Trophoblast cell (in vitro differentiated cells and primary cell): ENCODE measurements at regions not wholly inside any gene's neighbourhood (a gene's known extent, or its start where the extent isn't known, plus 50 kb on each side); places are given as distances from the start of the nearest gene placed in this dataset.

Source experiments
- DNase-seq, 2 donors: peaks; one replicate each; pipeline ENCODE4 v3.0.0-alpha.2; 2016
- H2AFZ ChIP-seq: 2 replicates; pipeline ENCODE4 v1.6.1; 2013; ENCODE audit warnings: low read length, moderate library complexity, mild to moderate bottlenecking; ENCODE audit not compliant: insufficient read depth, poor library complexity
- H2AK5ac ChIP-seq: 2 replicates; pipeline ENCODE4 v1.6.1; 2013; ENCODE audit warnings: mild to moderate bottlenecking, low read length
- H2BK120ac ChIP-seq: 2 replicates; pipeline ENCODE4 v1.6.1; 2013; ENCODE audit warnings: low read length, mild to moderate bottlenecking, moderate library complexity; ENCODE audit not compliant: insufficient read depth, poor library complexity
- H2BK12ac ChIP-seq: 2 replicates; pipeline ENCODE4 v1.6.1; 2013; ENCODE audit warnings: mild to moderate bottlenecking, low read length, moderate library complexity
- H2BK5ac ChIP-seq: 2 replicates; pipeline ENCODE4 v1.6.1; 2013; ENCODE audit warnings: low read length, low read depth, moderate library complexity, mild to moderate bottlenecking; ENCODE audit not compliant: poor library complexity
- H3K14ac ChIP-seq: 2 replicates; pipeline ENCODE4 v1.6.1; 2013; ENCODE audit warnings: mild to moderate bottlenecking, low read length
- H3K18ac ChIP-seq: 2 replicates; pipeline ENCODE4 v1.6.1; 2013; ENCODE audit warnings: mild to moderate bottlenecking, low read length
- H3K23ac ChIP-seq: 2 replicates; pipeline ENCODE4 v1.6.1; 2013; ENCODE audit warnings: low read length
- H3K27ac ChIP-seq: 2 replicates; pipeline ENCODE4 v1.5.1; 2013; ENCODE audit warnings: low read depth, mild to moderate bottlenecking, inconsistent platforms, low read length, moderate library complexity
- H3K27me3 ChIP-seq: 2 replicates; pipeline ENCODE4 v1.6.1; 2013; ENCODE audit warnings: inconsistent platforms, mild to moderate bottlenecking, low read length, moderate library complexity; ENCODE audit not compliant: insufficient read depth
- H3K36me3 ChIP-seq, 2 experiments: 1 replicate in 1 of 2; 2 replicates in 1 of 2; pipeline ENCODE4 v1.6.1; 2013; ENCODE audit warnings: low read length in 2 of 2, mild to moderate bottlenecking in 2 of 2, moderate library complexity in 1 of 2; ENCODE audit not compliant: insufficient read depth in 2 of 2, control insufficient read depth in 1 of 2
- H3K4ac ChIP-seq: 2 replicates; pipeline ENCODE4 v1.6.1; 2013; ENCODE audit warnings: low read depth, mild to moderate bottlenecking, low read length, moderate library complexity
- H3K4me1 ChIP-seq, 2 experiments: 1 replicate in 1 of 2; 2 replicates in 1 of 2; pipeline ENCODE4 v1.6.1; 2013; ENCODE audit warnings: low read length in 2 of 2, mild to moderate bottlenecking in 2 of 2, moderate library complexity in 1 of 2; ENCODE audit not compliant: insufficient read depth in 2 of 2, control insufficient read depth in 1 of 2
- H3K4me2 ChIP-seq: 2 replicates; pipeline ENCODE4 v1.6.1; 2013; ENCODE audit warnings: inconsistent platforms, mild to moderate bottlenecking, low read length, moderate library complexity
- H3K4me3 ChIP-seq: 2 replicates; pipeline ENCODE4 v1.5.1; 2013; ENCODE audit warnings: mild to moderate bottlenecking, low read depth, low read length, inconsistent platforms
- H3K79me1 ChIP-seq: one replicate; pipeline ENCODE4 v1.6.1; 2013; ENCODE audit warnings: low read length
- H3K79me2 ChIP-seq: 2 replicates; pipeline ENCODE4 v1.6.1; 2013; ENCODE audit warnings: low read length, mild to moderate bottlenecking; ENCODE audit not compliant: control insufficient read depth, insufficient read depth, poor library complexity
- H3K9ac ChIP-seq: 2 replicates; pipeline ENCODE4 v1.6.1; 2013; ENCODE audit warnings: mild to moderate bottlenecking, low read length
- H3K9me3 ChIP-seq: 2 replicates; pipeline ENCODE4 v1.6.1; 2013; ENCODE audit warnings: low read depth, mild to moderate bottlenecking, control low read depth, inconsistent platforms, low read length; ENCODE audit not compliant: insufficient read depth
- H4K12ac ChIP-seq: 2 replicates; pipeline ENCODE4 v1.6.1; 2013; ENCODE audit warnings: low read depth, mild to moderate bottlenecking, low read length, moderate library complexity
- H4K8ac ChIP-seq: 2 replicates; pipeline ENCODE4 v1.6.1; 2013; ENCODE audit warnings: low read depth, mild to moderate bottlenecking, low read length, moderate library complexity
- H4K91ac ChIP-seq: one replicate; pipeline ENCODE4 v1.6.1; 2013; ENCODE audit warnings: low read depth, mild to moderate bottlenecking, low read length, moderate library complexity
- WGBS: extraction: QIAGEN DNeasy Blood & Tissue Kit; methylation state at CpG from one replicate; pipeline ENCODE4 v1.1.7; 2013; ENCODE audit warnings: missing lambda C conversion rate; ENCODE audit not compliant: insufficient read length, insufficient coverage; ENCODE audit errors: extremely low coverage; 5-methylcytosine and 5-hydroxymethylcytosine counted together

- no peak overlapping the region for H2BK12ac ChIP-seq
- no peak overlapping the region for H3K27ac ChIP-seq
- H3K36me3 ChIP-seq: no peaks in the 10 kb centered on the region
- H3K27me3 ChIP-seq: no peaks in the 10 kb centered on the region
- H2AK5ac ChIP-seq: no peak overlapping the region
- H3K9me3 ChIP-seq: no peaks in the 10 kb centered on the region
- no peak overlapping the region for H2BK5ac ChIP-seq
- H4K8ac ChIP-seq: no peak overlapping the region
- no peak for DNase-seq
- H3K4me3 ChIP-seq: no peak overlapping the region
- H3K14ac ChIP-seq: no peak overlapping the region
- no peak overlapping the region for H4K12ac ChIP-seq
- peaks cover 2% of the 10 kb centered on the region for H3K79me1 ChIP-seq
- no CpG with 5 or more reads among the region's 5 CpGs for WGBS
- no peak overlapping the region for H2AFZ ChIP-seq
- H3K79me2 ChIP-seq: no peaks in the 10 kb centered on the region
- H3K23ac ChIP-seq: no peak overlapping the region
- no peak overlapping the region for H4K91ac ChIP-seq
- no peak overlapping the region for H3K9ac ChIP-seq
- no peak overlapping the region for H3K18ac ChIP-seq
- no peak overlapping the region for H3K4me2 ChIP-seq
- no peaks in the 10 kb centered on the region for H3K4me1 ChIP-seq
- no peak overlapping the region for H2BK120ac ChIP-seq
- H3K4ac ChIP-seq: no peak overlapping the region
Observed at GRCh38 chr6:113127786-113128419, 729.2 kb upstream of the MARCKS start.

GRCh38 chr6:113128661-113129060 lies 728.5 kb upstream of the MARCKS start:
- Histone ChIP-seq H4K91ac (no peak overlapping the region), H4K12ac (no peak overlapping the region), H2BK120ac (no peak overlapping the region), H3K4me3 (no peak overlapping the region), H3K18ac (no peak overlapping the region), H2AK5ac (no peak overlapping the region), H3K9ac (no peak overlapping the region), H3K79me1 (no peaks in the 10 kb centered on the region), H3K4me1 (no peaks in the 10 kb centered on the region), H4K8ac (no peak overlapping the region), H3K36me3 (no peaks in the 10 kb centered on the region), H3K4me2 (no peak overlapping the region), H3K14ac (no peak overlapping the region), H3K27ac (no peak overlapping the region), H3K79me2 (no peaks in the 10 kb centered on the region), H3K4ac (no peak overlapping the region), H2BK5ac (no peak overlapping the region), H3K27me3 (no peaks in the 10 kb centered on the region), H2BK12ac (no peak overlapping the region), H3K23ac (no peak overlapping the region), H3K9me3 (no peaks in the 10 kb centered on the region), H2AFZ (no peak overlapping the region)
- DNase-seq: no peak
- no CpG with 5 or more reads among the region's 3 CpGs for WGBS

GRCh38 chr6:113129991-113130390 lies 727.2 kb upstream of the MARCKS start:
- H2AFZ ChIP-seq: no peak overlapping the region
- H3K27ac ChIP-seq: no peak overlapping the region
- H3K4me3 ChIP-seq: no peak overlapping the region
- H3K4me1 ChIP-seq: no peaks in the 10 kb centered on the region
- H3K9ac ChIP-seq: no peak overlapping the region
- H2BK12ac ChIP-seq: peak overlapping the region; percentile 87
- no peak overlapping the region for H4K91ac ChIP-seq
- no peak overlapping the region for H2AK5ac ChIP-seq
- H3K14ac ChIP-seq: no peak overlapping the region
- H3K9me3 ChIP-seq: no peaks in the 10 kb centered on the region
- no peaks in the 10 kb centered on the region for H3K36me3 ChIP-seq
- H3K27me3 ChIP-seq: no peaks in the 10 kb centered on the region
- no peak overlapping the region for H3K18ac ChIP-seq
- no peak overlapping the region for H3K23ac ChIP-seq
- no peak for DNase-seq
- no peak overlapping the region for H3K4ac ChIP-seq
- no peak overlapping the region for H3K4me2 ChIP-seq
- no peak overlapping the region for H4K8ac ChIP-seq
- no peak overlapping the region for H4K12ac ChIP-seq
- no peak overlapping the region for H2BK120ac ChIP-seq
- no CpG with 5 or more reads among the region's 2 CpGs for WGBS
- H3K79me2 ChIP-seq: no peaks in the 10 kb centered on the region
- H2BK5ac ChIP-seq: no peak overlapping the region
- H3K79me1 ChIP-seq: no peaks in the 10 kb centered on the region

- no peaks in the 10 kb centered on the region for H3K79me1 ChIP-seq
- no peaks in the 10 kb centered on the region for H3K4me1 ChIP-seq
- no peaks in the 10 kb centered on the region for H3K36me3 ChIP-seq
- no peak for DNase-seq
- no peaks in the 10 kb centered on the region for H3K9me3 ChIP-seq
- H2AK5ac ChIP-seq: no peak overlapping the region
- H3K27ac ChIP-seq: no peak overlapping the region
- H4K12ac ChIP-seq: no peak overlapping the region
- H4K8ac ChIP-seq: no peak overlapping the region
- H3K9ac ChIP-seq: no peak overlapping the region
- H4K91ac ChIP-seq: no peak overlapping the region
- H2BK120ac ChIP-seq: no peak overlapping the region
- no peak overlapping the region for H3K23ac ChIP-seq
- H3K4me3 ChIP-seq: no peak overlapping the region
- WGBS: no CpG with 5 or more reads among the region's 7 CpGs
- no peak overlapping the region for H3K4ac ChIP-seq
- H3K4me2 ChIP-seq: no peak overlapping the region
- H2AFZ ChIP-seq: no peak overlapping the region
- H3K18ac ChIP-seq: no peak overlapping the region
- no peak overlapping the region for H2BK5ac ChIP-seq
- H3K79me2 ChIP-seq: no peaks in the 10 kb centered on the region
- no peaks in the 10 kb centered on the region for H3K27me3 ChIP-seq
- no peak overlapping the region for H3K14ac ChIP-seq
- H2BK12ac ChIP-seq: peak overlapping the region; percentile 15
Observed at GRCh38 chr6:113137426-113137825, 719.7 kb upstream of the MARCKS start.
